GM19397 (cell line): ENCODE measurements at regions not wholly inside any gene's neighbourhood (a gene's known extent, or its start where the extent isn't known, plus 50 kb on each side); places are given as distances from the start of the nearest gene placed in this dataset.

Source experiments
- ATAC-seq: cut with Tn5 transposase; IDR thresholded peaks from one replicate; pipeline ENCODE4 v1.9.1; 2021; ENCODE audit warnings: mild to moderate bottlenecking, moderate library complexity; ENCODE audit not compliant: unreplicated experiment

GRCh38 chr3:159775372-159775961 is 213.2 kb upstream of the IL12A start:
- ATAC-seq, result no peak

DNA sequence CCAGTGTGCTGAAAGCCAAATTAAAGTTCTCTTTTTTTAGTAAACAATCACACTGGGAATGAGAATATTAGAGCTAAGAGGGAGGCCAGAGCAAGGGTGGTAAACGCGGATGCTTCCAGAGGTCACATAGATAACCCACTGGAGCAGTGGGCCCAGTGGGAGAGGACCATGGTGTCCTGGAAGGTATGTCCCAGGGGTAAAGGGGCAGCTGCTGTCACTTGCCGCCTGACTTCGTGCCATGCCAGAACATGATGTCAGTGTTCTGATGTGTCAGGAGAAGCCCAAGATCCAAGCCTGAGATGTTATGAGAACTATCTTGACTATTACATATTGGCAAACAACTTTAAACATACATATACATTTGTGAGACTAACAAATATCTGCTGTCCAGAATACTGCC is 211.9 kb upstream of the IL12A start:
- no peak for ATAC-seq

GRCh38 chr3:159779883-159780282 is 208.8 kb upstream of the IL12A start:
- no peak for ATAC-seq

- no peak for ATAC-seq
Observed at GRCh38 chr3:159781867-159782266, 206.8 kb upstream of the IL12A start.

DNA sequence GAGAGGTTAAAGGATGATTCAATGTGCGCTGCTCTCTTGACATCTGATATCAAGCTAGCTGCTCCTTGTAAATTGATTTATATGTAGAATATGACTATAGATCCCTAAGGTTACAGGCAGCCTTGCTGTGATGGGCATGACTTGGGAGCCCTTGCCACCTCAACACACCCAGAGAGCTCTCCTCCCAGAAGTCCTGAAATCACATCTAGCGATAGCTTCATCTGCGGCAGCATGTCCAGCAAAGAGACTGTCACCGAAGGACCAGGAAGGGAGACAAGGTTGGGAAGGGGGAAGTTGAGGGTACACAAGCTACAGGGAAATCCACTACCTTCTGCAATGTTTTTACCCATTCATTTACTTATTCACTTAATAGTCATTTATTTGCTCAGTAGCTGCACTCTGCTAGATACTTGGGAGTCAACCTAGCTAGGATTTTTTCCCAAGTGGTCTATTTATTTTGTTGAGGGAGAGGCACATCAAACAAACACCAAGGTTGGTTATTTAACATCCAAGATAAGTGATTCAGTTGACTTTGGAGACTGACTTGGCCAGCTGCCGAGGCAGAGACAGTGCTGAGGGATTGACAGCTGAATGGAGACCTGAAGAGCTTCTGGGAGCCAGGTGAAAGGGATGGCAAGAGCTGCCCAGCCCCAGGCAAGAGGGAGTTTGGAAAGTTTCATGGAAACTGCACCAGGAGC is 205.8 kb upstream of the IL12A start:
- ATAC-seq, result no peak

- no peak for ATAC-seq
Observed at GRCh38 chr3:159783780-159784742, 204.6 kb upstream of the IL12A start.

DNA sequence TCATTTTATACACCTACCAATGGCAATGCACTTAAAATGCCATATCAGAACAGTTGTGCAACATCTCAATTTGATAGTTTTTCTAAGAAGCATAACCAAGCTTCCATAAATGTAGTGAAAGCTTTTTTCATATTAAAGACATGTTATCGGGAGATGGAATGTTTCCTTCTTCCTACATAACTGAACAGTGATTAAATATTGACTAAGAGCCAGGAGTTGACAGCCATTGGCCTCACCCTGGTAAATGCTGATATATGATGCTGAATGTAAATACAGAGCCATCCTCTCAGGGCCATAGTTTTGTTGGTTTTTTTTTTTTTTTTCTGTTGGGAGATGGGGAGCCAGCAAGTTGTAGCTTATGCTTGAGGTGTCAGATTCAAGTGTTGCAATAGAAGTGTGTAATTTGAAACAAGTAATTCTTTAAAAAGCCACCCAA is 203.3 kb upstream of the IL12A start:
- ATAC-seq, result no peak

- no peak for ATAC-seq
Observed at GRCh38 chr3:159786489-159787177, 202.0 kb upstream of the IL12A start.

- ATAC-seq, result no peak
Observed at GRCh38 chr3:159787178-159787574, 201.5 kb upstream of the IL12A start.

GRCh38 chr3:159787794-159788205 is 200.8 kb upstream of the IL12A start:
- ATAC-seq, result no peak

- ATAC-seq, result no peak
Observed at GRCh38 chr3:159788291-159788690, 200.3 kb upstream of the IL12A start.

- no peak for ATAC-seq
Observed at GRCh38 chr3:159789017-159789416, 199.6 kb upstream of the IL12A start.

- no peak for ATAC-seq
Observed at GRCh38 chr3:159789742-159790635, 198.6 kb upstream of the IL12A start.

DNA sequence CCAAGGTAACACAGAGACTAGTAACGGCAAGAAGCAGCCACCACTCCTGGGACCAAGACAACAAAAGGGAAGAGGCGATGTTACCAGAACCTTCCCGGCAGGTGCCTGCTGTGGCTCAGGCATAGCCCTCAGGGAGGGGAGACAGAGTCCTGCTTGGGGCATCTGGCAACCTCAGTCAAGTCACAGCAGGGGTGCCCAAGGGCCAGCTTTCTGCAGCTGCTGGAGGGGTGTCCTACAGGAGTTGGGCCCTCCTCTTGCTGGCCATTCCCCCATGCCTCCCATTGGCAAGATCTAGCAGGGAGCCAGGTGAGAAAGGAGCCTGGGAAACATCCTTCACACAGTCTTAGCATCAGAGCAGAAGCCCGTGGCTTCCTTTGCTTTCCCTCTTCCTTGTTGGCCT is 197.3 kb upstream of the IL12A start:
- ATAC-seq, result no peak

DNA sequence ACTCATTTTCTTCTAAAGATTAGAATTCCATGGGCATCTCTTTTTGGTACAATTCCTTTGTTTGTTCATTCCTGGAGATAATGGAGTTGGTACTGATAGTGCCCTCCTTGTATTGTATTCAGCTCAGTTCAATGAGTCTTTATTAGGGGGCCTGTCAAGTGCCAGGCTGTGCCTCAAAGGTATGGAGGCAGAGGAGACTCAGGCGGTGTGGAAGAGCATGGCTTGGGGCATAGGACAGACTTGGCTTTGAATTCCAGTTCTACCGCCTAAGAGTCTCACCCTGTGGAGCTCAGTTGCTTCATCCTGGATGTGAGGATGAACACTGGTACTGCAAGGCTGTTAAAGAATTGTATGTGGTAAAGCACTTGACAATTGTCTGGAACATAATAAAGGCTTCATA is 196.6 kb upstream of the IL12A start:
- no peak for ATAC-seq

DNA sequence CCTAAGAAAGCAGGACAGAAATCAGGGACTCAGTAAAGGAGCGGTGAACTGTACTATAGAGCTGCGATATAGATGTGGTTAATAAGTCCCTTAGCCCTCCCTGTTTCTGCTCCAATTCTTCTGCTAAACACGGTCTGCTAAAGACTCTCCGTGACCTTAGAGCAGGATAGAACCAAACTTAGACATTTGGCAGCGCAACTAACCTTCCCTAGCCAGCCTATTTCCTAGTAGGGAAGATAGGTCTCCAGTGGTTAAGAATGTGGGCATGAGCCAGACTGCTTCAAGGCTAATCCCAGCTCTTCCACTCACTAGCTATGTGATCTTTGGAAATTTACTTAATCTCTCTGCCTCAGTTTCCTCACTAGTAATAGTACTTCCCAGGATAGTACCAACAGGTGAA is 193.6 kb upstream of the IL12A start:
- ATAC-seq, result no peak

- no peak for ATAC-seq
Observed at GRCh38 chr3:159795681-159796175, 192.9 kb upstream of the IL12A start.

DNA sequence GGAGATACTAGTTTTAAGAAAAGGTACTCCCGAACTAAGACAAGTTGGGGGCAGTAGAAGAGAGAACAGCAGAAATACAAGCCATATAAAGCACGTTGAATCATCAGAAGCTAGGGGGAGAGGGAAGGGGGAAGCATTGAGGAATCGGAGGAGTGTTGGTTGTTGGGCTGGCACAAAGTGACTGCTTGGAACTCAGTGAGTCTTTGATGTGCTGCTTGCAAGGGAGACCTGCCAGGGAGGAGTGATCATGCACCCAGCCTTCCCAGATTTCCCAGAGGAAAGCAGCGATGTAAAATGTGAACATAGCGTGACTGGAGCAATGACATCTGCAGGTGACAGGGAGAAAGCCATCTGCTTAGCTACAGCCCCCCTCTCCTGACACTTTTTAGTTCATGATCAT is 192.4 kb upstream of the IL12A start:
- ATAC-seq, result no peak

DNA sequence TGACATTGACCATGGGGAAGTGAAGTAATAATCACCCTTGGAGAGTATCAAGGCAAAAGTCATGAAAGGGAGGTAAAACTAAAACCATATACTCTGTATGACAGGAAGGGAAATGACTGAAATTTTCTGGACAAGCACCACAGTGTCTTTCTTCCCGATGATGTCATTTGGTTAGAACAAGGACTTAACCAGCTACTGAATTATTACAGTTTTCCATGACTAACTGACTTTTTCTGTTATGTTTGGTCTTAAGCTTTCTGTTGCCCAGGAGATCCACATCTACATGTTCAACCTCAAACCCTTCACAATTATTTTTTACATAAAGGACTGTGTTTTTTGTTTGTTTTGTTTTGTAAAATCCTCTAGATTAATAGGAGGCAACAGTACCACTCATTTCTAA is 191.9 kb upstream of the IL12A start:
- ATAC-seq, result no peak

DNA sequence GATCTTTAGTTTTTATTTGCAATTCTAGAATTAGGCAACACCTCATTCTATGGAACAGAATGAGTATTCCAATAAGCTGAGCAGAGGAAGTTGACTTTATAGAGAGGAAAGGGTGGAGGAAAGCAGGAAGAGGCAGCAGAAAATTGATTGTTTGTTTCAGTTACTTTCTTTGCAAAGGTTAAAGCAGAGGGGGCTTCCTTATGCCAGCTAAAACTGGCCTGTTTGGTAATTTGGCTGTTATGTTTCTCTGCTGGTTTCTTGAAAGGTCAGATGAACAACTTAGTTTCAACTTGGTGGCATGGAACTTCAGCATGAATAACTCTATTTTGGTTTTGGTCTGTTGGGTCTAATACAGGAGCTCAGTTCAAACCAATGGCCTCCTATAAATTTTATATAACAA is 190.9 kb upstream of the IL12A start:
- no peak for ATAC-seq
